Retinal pigment epithelial cell (primary cell): ENCODE measurements at regions not wholly inside any gene's neighbourhood (a gene's known extent, or its start where the extent isn't known, plus 50 kb on each side); places are given as distances from the start of the nearest gene placed in this dataset.
"Not testable (repeated sequence)": the region's sequence is repeated elsewhere in the genome, so short reads cannot be mapped to it uniquely, and the experiment has no call there.

Experiments
- DNase-seq: peaks from one replicate; pipeline ENCODE4 v3.0.0-alpha.2; 2010; ENCODE audit warnings: low read depth
- H3K4me3 ChIP-seq: 2 replicates; pipeline ENCODE4 v1.5.1; 2011; ENCODE audit warnings: mild to moderate bottlenecking, low read length, control low read depth, moderate library complexity
- CTCF ChIP-seq: conservative IDR thresholded peaks from 2 replicates; pipeline ENCODE4 v1.5.1; 2011; ENCODE audit warnings: low read depth, low read length, control low read depth, inconsistent platforms

- no peak for TF ChIP-seq CTCF
- no peak for DNase-seq
- no peak overlapping the region for H3K4me3 ChIP-seq
Measured at GRCh38 chr2:51920509-51920908, 888.6 kb upstream of the NRXN1 start.

GRCh38 chr2:51919395-51919794, 887.5 kb upstream of the NRXN1 start:
- H3K4me3 ChIP-seq, result no peak overlapping the region
- TF ChIP-seq CTCF, result no peak
- DNase-seq, result peak; percentile 23

GRCh38 chr2:51918113-51918512, 886.2 kb upstream of the NRXN1 start:
- TF ChIP-seq CTCF, result no peak
- no peak overlapping the region for H3K4me3 ChIP-seq
- DNase-seq, result no peak

GRCh38 chr2:51903728-51904127, 871.8 kb upstream of the NRXN1 start:
- H3K4me3 ChIP-seq, result no peak overlapping the region
- no peak for DNase-seq
- no peak for TF ChIP-seq CTCF

- TF ChIP-seq CTCF, result no peak
- DNase-seq, result no peak
- H3K4me3 ChIP-seq, result no peak overlapping the region
Measured at GRCh38 chr2:51899643-51900042, 867.7 kb upstream of the NRXN1 start.

GRCh38 chr2:51894584-51894983, 862.7 kb upstream of the NRXN1 start:
- not testable (repeated sequence) for DNase-seq, H3K4me3 ChIP-seq

GRCh38 chr2:51888120-51888519, 856.2 kb upstream of the NRXN1 start:
- DNase-seq, result no peak
- H3K4me3 ChIP-seq, result no peak overlapping the region
- TF ChIP-seq CTCF, result no peak

- no peak for DNase-seq
- no peak for TF ChIP-seq CTCF
- H3K4me3 ChIP-seq, result no peak overlapping the region
Measured at GRCh38 chr2:51881673-51882072, 849.7 kb upstream of the NRXN1 start.
